ENCODE measurements at regions not wholly inside any gene's neighbourhood (a gene's known extent, or its start where the extent isn't known, plus 50 kb on each side); places are given as distances from the start of the nearest gene placed in this dataset.

GRCh38 chr3:177421481-177421785, 224.2 kb upstream of the TBL1XR1 start:
- Histone ChIP-seq H3K4me3 (ENCODE audit: control extremely low read depth in 1 of 5, extremely low read depth in 1 of 5, insufficient read depth in 1 of 5, low read depth in 2 of 5, low read length in 4 of 5) (no peak overlapping the region), H3K36me3 (replicated peaks in 1 of 2; ENCODE audit: control extremely low read depth in 1 of 2, control insufficient read depth in 1 of 2, extremely low read depth in 1 of 2, insufficient read depth in 2 of 2, low read length in 1 of 2) (no peaks in the 10 kb centered on the region), H2AFZ (ENCODE audit: insufficient read depth, low read depth, low read length, poor library complexity, severe bottlenecking) (no peak overlapping the region), H3K79me2 (ENCODE audit: control insufficient read depth, insufficient read depth, low read length) (no peaks in the 10 kb centered on the region), H3K27me3 (replicated peaks in 1 of 4; ENCODE audit: control extremely low read depth in 1 of 4, control insufficient read depth in 3 of 4, insufficient read depth in 4 of 4, low read length in 3 of 4) (no peaks in the 10 kb centered on the region), H3K9me3 (ENCODE audit: control extremely low read depth in 1 of 3, control insufficient read depth in 2 of 3, insufficient read depth in 1 of 3, low read length in 2 of 3) (no peaks in the 10 kb centered on the region), H4K20me1 (ENCODE audit: control insufficient read depth, insufficient read depth, low read length, poor library complexity, severe bottlenecking) (no peaks in the 10 kb centered on the region), H3K4me1 (ENCODE audit: control insufficient read depth in 2 of 2, insufficient read depth in 2 of 2, low read length in 2 of 2) (peaks cover 0 to 3% of the 10 kb centered on the region in 2 donors), H3K27ac (ENCODE audit: low read length in 2 of 2) (no peak overlapping the region), H3K4me2 (replicated peaks; ENCODE audit: low read depth, low read length, poor library complexity, severe bottlenecking) (no peak overlapping the region), H3K9ac (ENCODE audit: low read length) (no peak overlapping the region)
- ChIA-PET POLR2A (no interaction called here), CTCF (no interaction called here)
- intact Hi-C loops (cut with micrococcal nuclease) = no loop called here
- Mint-ChIP-seq H3K27ac (no peak overlapping the region), H3K4me1 (peaks cover 3% of the 10 kb centered on the region), H3K4me3 (no peak overlapping the region), H3K9me3 (ENCODE audit: insufficient read depth) (no peaks in the 10 kb centered on the region), H3K27me3 (no peaks in the 10 kb centered on the region)
- no peak for TF ChIP-seq CTCF (IDR thresholded peaks at IDR 0.05)
- TF ChIP-seq EZH2 (IDR thresholded peaks at IDR 0.05; ENCODE audit: borderline replicate concordance, insufficient read depth, low read depth, low read length, poor library complexity, severe bottlenecking) = no peak
- WGBS (ENCODE audit: insufficient coverage) = no CpG with 5 or more reads among the region's 1 CpG
- no peak for ATAC-seq (ENCODE audit: low read depth)
- DNase-seq = no peak

- DNase-seq (no peak), ATAC-seq (ENCODE audit: low read depth) (no peak)
- no peaks in the 10 kb centered on the region for H4K20me1 ChIP-seq (ENCODE audit: control insufficient read depth, insufficient read depth, low read length, poor library complexity, severe bottlenecking)
- H3K27ac Mint-ChIP-seq = no peak overlapping the region
- no peaks in the 10 kb centered on the region for H3K27me3 ChIP-seq (replicated peaks in 1 of 4; ENCODE audit: control extremely low read depth in 1 of 4, control insufficient read depth in 3 of 4, insufficient read depth in 4 of 4, low read length in 3 of 4)
- peaks cover 11% of the 10 kb centered on the region for H3K4me1 Mint-ChIP-seq
- H3K79me2 ChIP-seq (ENCODE audit: control insufficient read depth, insufficient read depth, low read length) = no peaks in the 10 kb centered on the region
- TF ChIP-seq CTCF (IDR thresholded peaks at IDR 0.05) (no peak), EZH2 (IDR thresholded peaks at IDR 0.05; ENCODE audit: borderline replicate concordance, insufficient read depth, low read depth, low read length, poor library complexity, severe bottlenecking) (no peak)
- WGBS (ENCODE audit: insufficient coverage) = 100% methylated on average over 2 of the region's 3 CpGs
- H3K9me3 Mint-ChIP-seq (ENCODE audit: insufficient read depth) = no peaks in the 10 kb centered on the region
- no peak overlapping the region for H3K9ac ChIP-seq (ENCODE audit: low read length)
- H3K36me3 ChIP-seq (replicated peaks in 1 of 2; ENCODE audit: control extremely low read depth in 1 of 2, control insufficient read depth in 1 of 2, extremely low read depth in 1 of 2, insufficient read depth in 2 of 2, low read length in 1 of 2) = no peaks in the 10 kb centered on the region
- H3K27ac ChIP-seq (ENCODE audit: low read length in 2 of 2) = no peak overlapping the region
- H2AFZ ChIP-seq (ENCODE audit: insufficient read depth, low read depth, low read length, poor library complexity, severe bottlenecking) = no peak overlapping the region
- H3K9me3 ChIP-seq (ENCODE audit: control extremely low read depth in 1 of 3, control insufficient read depth in 2 of 3, insufficient read depth in 1 of 3, low read length in 2 of 3) = no peaks in the 10 kb centered on the region
- no peak overlapping the region for H3K4me3 Mint-ChIP-seq
- peaks cover 6 to 8% of the 10 kb centered on the region in 2 donors for H3K4me1 ChIP-seq (ENCODE audit: control insufficient read depth in 2 of 2, insufficient read depth in 2 of 2, low read length in 2 of 2)
- POLR2A ChIA-PET = no interaction called here
- intact Hi-C loops (cut with micrococcal nuclease) = no loop called here
- no peak overlapping the region for H3K4me3 ChIP-seq (ENCODE audit: control extremely low read depth in 1 of 5, extremely low read depth in 1 of 5, insufficient read depth in 1 of 5, low read depth in 2 of 5, low read length in 4 of 5)
- no peaks in the 10 kb centered on the region for H3K27me3 Mint-ChIP-seq
- CTCF ChIA-PET = no interaction called here
- no peak overlapping the region for H3K4me2 ChIP-seq (replicated peaks; ENCODE audit: low read depth, low read length, poor library complexity, severe bottlenecking)
Observed at GRCh38 chr3:177424521-177424920, 227.2 kb upstream of the TBL1XR1 start.
